AG04450 (cell line): ENCODE measurements at regions not wholly inside any gene's neighbourhood (a gene's known extent, or its start where the extent isn't known, plus 50 kb on each side); places are given as distances from the start of the nearest gene placed in this dataset.

Experiments
- CTCF ChIA-PET: fragments of 300-600, 350-600 bp; formaldehyde crosslinking; extraction: SDS; loops from one replicate; lab custom pipeline; 2022; ENCODE audit warnings: antibody characterized with exemption, inconsistent platforms; lab: Charles Lee
- POLR2A ChIA-PET: fragments of 350-600 bp; formaldehyde crosslinking; extraction: SDS; loops from one replicate; lab custom pipeline; 2021; ENCODE audit warnings: antibody characterized with exemption, inconsistent platforms; lab: Yijun Ruan, JAX
- DNase-seq: peaks from one replicate; pipeline ENCODE4 v3.0.0-alpha.2; 2011; ENCODE audit warnings: low read depth, low spot score
- H3K27ac ChIP-seq: one replicate; pipeline ENCODE4 v1.5.1; 2012; ENCODE audit warnings: low read depth, low read length, control low read depth
- H3K27me3 ChIP-seq: one replicate; pipeline ENCODE4 v1.6.0; 2012; ENCODE audit warnings: low read length; ENCODE audit not compliant: control insufficient read depth, insufficient read depth
- H3K4me3 ChIP-seq: 2 replicates; pipeline ENCODE4 v1.5.1; 2011; ENCODE audit warnings: mild to moderate bottlenecking, low read depth, low read length, control low read depth
- H3K9me3 ChIP-seq: 2 replicates; pipeline ENCODE4 v1.5.1; 2012; ENCODE audit warnings: low read length; ENCODE audit not compliant: control insufficient read depth, insufficient read depth
- TF ChIP-seq, protein P1 (sequence below): IDR thresholded peaks from 2 replicates; pipeline ENCODE4 v1.5.1; 2011; ENCODE audit warnings: low read depth, low read length, control low read depth, inconsistent platforms

- CTCF ChIA-PET, result no interaction called here
- H3K27me3 ChIP-seq, result no peaks in the 10 kb centered on the region
- H3K27ac ChIP-seq, result no peak overlapping the region
- POLR2A ChIA-PET, result no interaction called here
- no peak for DNase-seq
- TF ChIP-seq, protein P1, sequence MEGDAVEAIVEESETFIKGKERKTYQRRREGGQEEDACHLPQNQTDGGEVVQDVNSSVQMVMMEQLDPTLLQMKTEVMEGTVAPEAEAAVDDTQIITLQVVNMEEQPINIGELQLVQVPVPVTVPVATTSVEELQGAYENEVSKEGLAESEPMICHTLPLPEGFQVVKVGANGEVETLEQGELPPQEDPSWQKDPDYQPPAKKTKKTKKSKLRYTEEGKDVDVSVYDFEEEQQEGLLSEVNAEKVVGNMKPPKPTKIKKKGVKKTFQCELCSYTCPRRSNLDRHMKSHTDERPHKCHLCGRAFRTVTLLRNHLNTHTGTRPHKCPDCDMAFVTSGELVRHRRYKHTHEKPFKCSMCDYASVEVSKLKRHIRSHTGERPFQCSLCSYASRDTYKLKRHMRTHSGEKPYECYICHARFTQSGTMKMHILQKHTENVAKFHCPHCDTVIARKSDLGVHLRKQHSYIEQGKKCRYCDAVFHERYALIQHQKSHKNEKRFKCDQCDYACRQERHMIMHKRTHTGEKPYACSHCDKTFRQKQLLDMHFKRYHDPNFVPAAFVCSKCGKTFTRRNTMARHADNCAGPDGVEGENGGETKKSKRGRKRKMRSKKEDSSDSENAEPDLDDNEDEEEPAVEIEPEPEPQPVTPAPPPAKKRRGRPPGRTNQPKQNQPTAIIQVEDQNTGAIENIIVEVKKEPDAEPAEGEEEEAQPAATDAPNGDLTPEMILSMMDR, result no peak
- no peak overlapping the region for H3K4me3 ChIP-seq
- H3K9me3 ChIP-seq, result no peaks in the 10 kb centered on the region
These were observed 122.0 kb upstream of the EGLN3 start for GRCh38 chr14:34072921-34073320.

DNA sequence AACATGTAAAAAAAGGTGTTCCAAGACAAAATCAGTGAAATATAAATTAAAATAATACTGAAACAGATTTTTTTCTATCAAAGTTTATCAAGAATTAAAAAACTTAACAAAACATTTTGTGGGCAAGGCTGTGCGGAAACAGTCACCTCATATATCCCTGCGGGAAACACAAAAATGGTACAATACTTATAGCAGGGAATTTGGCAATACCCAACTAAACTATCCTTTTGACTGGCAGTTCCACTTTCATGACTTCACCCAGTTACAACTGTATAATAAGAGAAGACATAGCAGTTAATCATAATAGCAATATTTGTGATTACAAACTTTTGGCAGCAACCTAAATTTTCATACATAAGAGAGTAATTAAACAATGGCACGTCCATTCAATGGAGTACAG, 121.5 kb upstream of the EGLN3 start:
- Histone ChIP-seq H3K27ac (no peak overlapping the region), H3K9me3 (no peaks in the 10 kb centered on the region), H3K4me3 (no peak overlapping the region), H3K27me3 (no peaks in the 10 kb centered on the region)
- CTCF ChIA-PET, result no interaction called here
- DNase-seq, result no peak
- POLR2A ChIA-PET, result no interaction called here
- TF ChIP-seq, protein P1, result no peak

DNA sequence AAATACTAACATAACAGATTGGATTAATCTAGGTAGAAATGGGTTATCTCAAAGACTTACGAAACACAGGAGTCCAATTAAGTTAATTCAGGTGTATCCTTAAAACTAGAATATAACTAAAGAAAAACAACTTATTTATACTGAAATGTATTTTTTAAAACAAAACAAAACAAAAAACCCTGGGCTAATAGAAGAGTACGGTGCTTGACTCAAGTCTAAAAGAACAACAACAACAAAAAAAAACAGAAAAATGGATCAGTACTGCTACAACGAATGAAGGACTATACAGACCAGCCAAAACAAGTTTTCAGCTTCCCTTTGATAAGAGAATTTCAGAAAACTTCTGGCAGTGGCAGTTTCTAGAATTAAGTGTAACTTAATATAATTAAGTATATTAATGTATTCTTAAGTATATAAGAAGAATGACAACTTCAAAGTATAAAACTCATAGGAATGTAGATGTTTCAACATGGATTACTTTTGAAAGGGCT, 120.1 kb upstream of the EGLN3 start:
- ChIA-PET POLR2A (no interaction called here), CTCF (interaction anchor here (0.8 kb wide), 1 partner anchor 11 kb away, joined by 3 read pairs; no protein-coding TSS in a partner anchor)
- DNase-seq, result no peak
- H3K27ac ChIP-seq, result no peak overlapping the region
- H3K9me3 ChIP-seq, result no peaks in the 10 kb centered on the region
- TF ChIP-seq, protein P1, result no peak
- H3K4me3 ChIP-seq, result no peak overlapping the region
- no peaks in the 10 kb centered on the region for H3K27me3 ChIP-seq

GRCh38 chr14:34069854-34070582, 119.1 kb upstream of the EGLN3 start:
- TF ChIP-seq, protein P1, result no peak
- no peak for DNase-seq
- ChIA-PET CTCF (no interaction called here), POLR2A (no interaction called here)
- no peak overlapping the region for H3K27ac ChIP-seq
- H3K9me3 ChIP-seq, result no peaks in the 10 kb centered on the region
- no peak overlapping the region for H3K4me3 ChIP-seq
- H3K27me3 ChIP-seq, result peaks cover 2% of the 10 kb centered on the region

GRCh38 chr14:34067587-34067986, 116.7 kb upstream of the EGLN3 start:
- Histone ChIP-seq H3K27ac (no peak overlapping the region), H3K27me3 (peaks cover 9% of the 10 kb centered on the region), H3K9me3 (no peaks in the 10 kb centered on the region), H3K4me3 (no peak overlapping the region)
- no peak for DNase-seq
- ChIA-PET CTCF (no interaction called here), POLR2A (no interaction called here)
- TF ChIP-seq, protein P1, result no peak
